ENCODE measurements at regions not wholly inside any gene's neighbourhood (a gene's known extent, or its start where the extent isn't known, plus 50 kb on each side); places are given as distances from the start of the nearest gene placed in this dataset.
"Not testable (repeated sequence)": the region's sequence is repeated elsewhere in the genome, so short reads cannot be mapped to it uniquely, and the experiment has no call there.

DNA sequence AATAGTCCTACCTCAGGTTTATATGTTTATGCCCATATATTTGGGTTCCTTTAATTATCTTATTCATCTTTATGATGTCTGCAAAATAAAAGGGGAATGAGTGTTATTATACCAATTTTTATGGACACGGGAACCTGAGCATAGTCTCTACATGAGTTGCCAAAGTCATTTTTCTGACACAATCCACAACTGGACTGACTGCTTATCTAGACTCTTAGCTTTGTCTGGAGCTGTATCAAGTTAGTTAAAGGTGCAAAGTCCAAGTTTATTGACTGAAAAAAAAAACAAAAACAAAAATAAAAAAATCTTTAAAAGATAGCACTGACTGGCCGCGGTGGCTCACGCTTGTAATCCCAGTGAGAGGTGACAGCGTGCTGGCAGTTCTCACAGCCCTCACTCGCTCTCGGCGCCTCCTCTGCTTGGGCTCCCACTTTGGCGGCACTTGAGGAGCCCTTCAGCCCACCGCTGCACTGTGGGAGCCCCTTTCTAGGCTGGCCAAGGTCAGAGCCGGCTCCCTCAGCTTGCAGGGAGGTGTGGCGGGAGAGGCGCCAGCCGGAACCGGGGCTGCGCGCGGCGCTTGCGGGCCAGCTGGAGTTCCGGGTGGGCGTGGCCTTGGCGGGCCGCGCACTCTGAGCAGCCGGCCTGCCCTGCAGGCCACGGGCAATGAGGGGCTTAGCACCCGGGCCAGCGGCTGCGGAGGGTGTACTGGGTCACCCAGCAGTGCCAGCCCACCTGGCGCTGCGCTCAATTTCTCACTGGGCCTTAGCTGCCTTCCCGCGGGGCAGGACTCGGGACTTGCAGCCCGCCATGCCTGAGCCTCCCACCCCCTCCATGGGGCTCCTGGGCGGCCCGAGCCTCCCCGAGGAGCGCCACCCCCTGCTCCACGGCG lies 116.6 kb upstream of the MBNL1 start:
- TF ChIP-seq, protein P1, sequence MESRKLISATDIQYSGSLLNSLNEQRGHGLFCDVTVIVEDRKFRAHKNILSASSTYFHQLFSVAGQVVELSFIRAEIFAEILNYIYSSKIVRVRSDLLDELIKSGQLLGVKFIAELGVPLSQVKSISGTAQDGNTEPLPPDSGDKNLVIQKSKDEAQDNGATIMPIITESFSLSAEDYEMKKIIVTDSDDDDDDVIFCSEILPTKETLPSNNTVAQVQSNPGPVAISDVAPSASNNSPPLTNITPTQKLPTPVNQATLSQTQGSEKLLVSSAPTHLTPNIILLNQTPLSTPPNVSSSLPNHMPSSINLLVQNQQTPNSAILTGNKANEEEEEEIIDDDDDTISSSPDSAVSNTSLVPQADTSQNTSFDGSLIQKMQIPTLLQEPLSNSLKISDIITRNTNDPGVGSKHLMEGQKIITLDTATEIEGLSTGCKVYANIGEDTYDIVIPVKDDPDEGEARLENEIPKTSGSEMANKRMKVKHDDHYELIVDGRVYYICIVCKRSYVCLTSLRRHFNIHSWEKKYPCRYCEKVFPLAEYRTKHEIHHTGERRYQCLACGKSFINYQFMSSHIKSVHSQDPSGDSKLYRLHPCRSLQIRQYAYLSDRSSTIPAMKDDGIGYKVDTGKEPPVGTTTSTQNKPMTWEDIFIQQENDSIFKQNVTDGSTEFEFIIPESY (IDR thresholded peaks at IDR 0.05) = not testable (repeated sequence)
- TF ChIP-seq, protein P2, sequence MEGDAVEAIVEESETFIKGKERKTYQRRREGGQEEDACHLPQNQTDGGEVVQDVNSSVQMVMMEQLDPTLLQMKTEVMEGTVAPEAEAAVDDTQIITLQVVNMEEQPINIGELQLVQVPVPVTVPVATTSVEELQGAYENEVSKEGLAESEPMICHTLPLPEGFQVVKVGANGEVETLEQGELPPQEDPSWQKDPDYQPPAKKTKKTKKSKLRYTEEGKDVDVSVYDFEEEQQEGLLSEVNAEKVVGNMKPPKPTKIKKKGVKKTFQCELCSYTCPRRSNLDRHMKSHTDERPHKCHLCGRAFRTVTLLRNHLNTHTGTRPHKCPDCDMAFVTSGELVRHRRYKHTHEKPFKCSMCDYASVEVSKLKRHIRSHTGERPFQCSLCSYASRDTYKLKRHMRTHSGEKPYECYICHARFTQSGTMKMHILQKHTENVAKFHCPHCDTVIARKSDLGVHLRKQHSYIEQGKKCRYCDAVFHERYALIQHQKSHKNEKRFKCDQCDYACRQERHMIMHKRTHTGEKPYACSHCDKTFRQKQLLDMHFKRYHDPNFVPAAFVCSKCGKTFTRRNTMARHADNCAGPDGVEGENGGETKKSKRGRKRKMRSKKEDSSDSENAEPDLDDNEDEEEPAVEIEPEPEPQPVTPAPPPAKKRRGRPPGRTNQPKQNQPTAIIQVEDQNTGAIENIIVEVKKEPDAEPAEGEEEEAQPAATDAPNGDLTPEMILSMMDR (IDR thresholded peaks at IDR 0.05; ENCODE audit: low read depth, low read length, missing input control) = not testable (repeated sequence)
- TF ChIP-seq, protein P3, sequence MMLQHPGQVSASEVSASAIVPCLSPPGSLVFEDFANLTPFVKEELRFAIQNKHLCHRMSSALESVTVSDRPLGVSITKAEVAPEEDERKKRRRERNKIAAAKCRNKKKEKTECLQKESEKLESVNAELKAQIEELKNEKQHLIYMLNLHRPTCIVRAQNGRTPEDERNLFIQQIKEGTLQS (IDR thresholded peaks at IDR 0.05) = not testable (repeated sequence)
- TF ChIP-seq TAF1 (conservative IDR thresholded peaks at IDR 0.05) = not testable (repeated sequence)
